Mammary epithelial cell (primary cell): ENCODE measurements at regions not wholly inside any gene's neighbourhood (a gene's known extent, or its start where the extent isn't known, plus 50 kb on each side); places are given as distances from the start of the nearest gene placed in this dataset.

Source experiments
- EZH2 ChIP-seq: IDR thresholded peaks from 2 replicates; pipeline ENCODE4 v1.6.1; 2012; ENCODE audit warnings: low read length, inconsistent platforms, borderline replicate concordance
- TF ChIP-seq, protein P1 (sequence below), 2 donors: IDR thresholded peaks in 1 of 2; conservative IDR thresholded peaks in 1 of 2; 2 replicates each; pipeline ENCODE4 v1.5.1; 2011 to 2012; ENCODE audit warnings: inconsistent platforms in 2 of 2, low read length in 2 of 2, mild to moderate bottlenecking in 2 of 2, control low read depth in 1 of 2, low read depth in 1 of 2; ENCODE audit not compliant: insufficient read depth in 1 of 2; ENCODE audit errors: extremely low read depth in 1 of 2

DNA sequence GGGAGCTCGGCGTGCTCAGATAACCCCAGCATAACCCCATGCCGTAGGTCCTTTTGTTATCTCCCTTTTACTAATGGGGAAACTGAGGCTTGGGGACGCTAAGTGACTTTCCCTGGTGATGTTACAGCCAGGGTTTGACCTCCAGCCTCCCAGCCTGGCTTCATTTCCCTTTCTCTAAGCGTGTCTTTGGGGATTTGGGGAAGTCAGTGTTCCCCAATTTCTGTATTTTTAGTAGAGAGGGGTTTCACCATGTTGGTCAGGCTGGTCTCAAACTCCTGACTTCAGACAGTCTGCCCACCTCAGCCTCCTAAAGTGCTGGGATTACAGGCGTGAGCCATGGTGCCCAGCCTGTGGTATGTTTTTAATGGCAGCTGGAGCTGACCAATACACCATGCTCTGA, 85.4 kb downstream of the PHETA1 start:
- TF ChIP-seq, protein P1, sequence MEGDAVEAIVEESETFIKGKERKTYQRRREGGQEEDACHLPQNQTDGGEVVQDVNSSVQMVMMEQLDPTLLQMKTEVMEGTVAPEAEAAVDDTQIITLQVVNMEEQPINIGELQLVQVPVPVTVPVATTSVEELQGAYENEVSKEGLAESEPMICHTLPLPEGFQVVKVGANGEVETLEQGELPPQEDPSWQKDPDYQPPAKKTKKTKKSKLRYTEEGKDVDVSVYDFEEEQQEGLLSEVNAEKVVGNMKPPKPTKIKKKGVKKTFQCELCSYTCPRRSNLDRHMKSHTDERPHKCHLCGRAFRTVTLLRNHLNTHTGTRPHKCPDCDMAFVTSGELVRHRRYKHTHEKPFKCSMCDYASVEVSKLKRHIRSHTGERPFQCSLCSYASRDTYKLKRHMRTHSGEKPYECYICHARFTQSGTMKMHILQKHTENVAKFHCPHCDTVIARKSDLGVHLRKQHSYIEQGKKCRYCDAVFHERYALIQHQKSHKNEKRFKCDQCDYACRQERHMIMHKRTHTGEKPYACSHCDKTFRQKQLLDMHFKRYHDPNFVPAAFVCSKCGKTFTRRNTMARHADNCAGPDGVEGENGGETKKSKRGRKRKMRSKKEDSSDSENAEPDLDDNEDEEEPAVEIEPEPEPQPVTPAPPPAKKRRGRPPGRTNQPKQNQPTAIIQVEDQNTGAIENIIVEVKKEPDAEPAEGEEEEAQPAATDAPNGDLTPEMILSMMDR (conservative IDR thresholded peaks at IDR 0.05 in 1 of 2, IDR thresholded peaks at IDR 0.05 in 1 of 2; ENCODE audit: extremely low read depth in 1 of 2, insufficient read depth in 1 of 2, low read depth in 1 of 2, low read length in 2 of 2), result no peak
- no peak for TF ChIP-seq EZH2
